HG03064 (cell line): ENCODE measurements at regions not wholly inside any gene's neighbourhood (a gene's known extent, or its start where the extent isn't known, plus 50 kb on each side); places are given as distances from the start of the nearest gene placed in this dataset.
"Not testable (repeated sequence)": the region's sequence is repeated elsewhere in the genome, so short reads cannot be mapped to it uniquely, and the experiment has no call there.

Experiments
- ATAC-seq: cut with Tn5 transposase; IDR thresholded peaks from one replicate; pipeline ENCODE4 v1.9.1; 2021; ENCODE audit warnings: low read depth; ENCODE audit not compliant: unreplicated experiment

- no peak for ATAC-seq
These were observed 662.5 kb upstream of the GBE1 start for GRCh38 chr3:82424031-82424339.

GRCh38 chr3:82423268-82424030, 662.0 kb upstream of the GBE1 start:
- ATAC-seq: no peak

GRCh38 chr3:82416830-82417229, 655.4 kb upstream of the GBE1 start:
- ATAC-seq: no peak

GRCh38 chr3:82416349-82416748, 654.9 kb upstream of the GBE1 start:
- no peak for ATAC-seq

GRCh38 chr3:82413171-82413570, 651.7 kb upstream of the GBE1 start:
- no peak for ATAC-seq

- no peak for ATAC-seq
These were observed 648.9 kb upstream of the GBE1 start for GRCh38 chr3:82410366-82410765.

- no peak for ATAC-seq
These were observed 648.4 kb upstream of the GBE1 start for GRCh38 chr3:82409842-82410241.

GRCh38 chr3:82392203-82392775, 630.8 kb upstream of the GBE1 start:
- ATAC-seq: no peak

GRCh38 chr3:82390868-82391267, 629.4 kb upstream of the GBE1 start:
- ATAC-seq: no peak

DNA sequence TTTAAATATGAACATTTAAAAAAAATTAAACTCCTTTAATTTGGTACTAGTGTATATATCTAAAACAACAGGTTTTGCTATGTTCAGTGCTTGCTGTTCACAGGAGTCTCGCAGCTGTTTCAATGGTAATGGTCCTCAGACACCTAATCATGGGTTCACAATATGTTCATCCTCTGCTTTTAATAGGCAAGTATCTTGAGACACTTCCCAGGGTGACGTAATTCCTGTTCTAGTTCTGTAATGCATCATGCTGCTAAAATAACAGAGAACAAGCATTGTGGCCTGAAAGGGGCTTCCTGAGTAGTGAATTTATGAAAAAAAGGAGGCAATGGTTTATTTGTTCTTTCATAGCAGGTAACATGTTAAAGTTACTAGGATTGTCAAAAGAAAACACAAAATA, 625.2 kb upstream of the GBE1 start:
- ATAC-seq: no peak

- ATAC-seq: no peak
These were observed 622.7 kb upstream of the GBE1 start for GRCh38 chr3:82384181-82384580.

DNA sequence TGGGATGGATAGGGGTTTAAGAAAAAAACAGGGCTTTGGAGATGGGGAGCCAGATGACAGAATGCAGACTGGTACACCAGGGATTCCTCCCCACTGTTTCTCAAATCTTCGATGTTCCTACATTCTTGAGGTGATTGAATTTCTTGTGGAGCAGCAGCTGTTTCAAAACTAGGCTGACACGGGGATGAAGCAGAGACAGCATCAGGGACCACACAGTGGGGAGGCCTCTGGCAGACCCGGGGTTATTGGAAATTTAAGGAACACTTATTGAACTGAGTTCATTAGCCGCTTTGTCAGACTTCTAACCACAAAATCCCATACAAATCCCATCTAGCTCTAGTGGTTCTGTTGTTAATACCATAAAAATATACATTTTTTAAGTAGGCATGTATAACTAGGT, 621.4 kb upstream of the GBE1 start:
- no peak for ATAC-seq

GRCh38 chr3:82378392-82378791, 616.9 kb upstream of the GBE1 start:
- ATAC-seq: no peak

DNA sequence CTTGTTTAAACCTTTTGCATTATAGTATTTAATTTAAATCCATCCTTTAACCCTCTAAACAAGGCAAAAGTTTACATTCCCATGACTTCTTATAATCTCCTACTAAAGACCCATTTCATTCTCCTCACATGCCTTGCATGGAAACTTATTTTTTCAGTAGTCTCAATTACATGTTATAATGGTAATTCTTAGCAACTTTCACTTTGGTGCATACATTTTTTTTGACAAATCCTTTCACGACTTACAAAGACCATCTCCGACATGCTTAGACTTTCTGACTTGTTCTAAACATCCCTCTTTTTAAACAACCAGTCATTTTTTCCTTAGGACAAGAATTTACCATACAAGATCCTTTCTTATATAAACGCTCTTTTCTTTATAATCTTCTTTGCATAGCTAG, 615.4 kb upstream of the GBE1 start:
- ATAC-seq: no peak

DNA sequence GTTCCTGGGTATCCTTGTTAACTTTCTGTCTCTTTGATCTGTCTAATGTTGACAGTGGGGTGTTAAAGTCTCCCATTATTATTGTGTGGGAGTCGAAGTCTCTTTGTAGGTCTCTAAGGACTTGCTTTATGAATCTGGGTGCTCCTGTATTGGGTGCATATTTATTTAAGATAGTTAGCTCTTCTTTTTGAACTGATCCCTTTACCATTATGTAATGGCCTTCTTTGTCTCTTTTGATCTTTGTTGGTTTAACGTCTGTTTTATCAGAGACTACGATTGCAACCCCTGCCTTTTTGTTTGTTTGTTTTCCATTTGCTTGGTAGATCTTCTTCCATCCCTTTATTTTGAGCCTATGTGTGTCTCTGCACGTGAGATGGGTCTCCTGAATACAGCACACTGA, 612.4 kb upstream of the GBE1 start:
- not testable (repeated sequence) for ATAC-seq

- ATAC-seq: no peak
These were observed 603.4 kb upstream of the GBE1 start for GRCh38 chr3:82364827-82365226.

DNA sequence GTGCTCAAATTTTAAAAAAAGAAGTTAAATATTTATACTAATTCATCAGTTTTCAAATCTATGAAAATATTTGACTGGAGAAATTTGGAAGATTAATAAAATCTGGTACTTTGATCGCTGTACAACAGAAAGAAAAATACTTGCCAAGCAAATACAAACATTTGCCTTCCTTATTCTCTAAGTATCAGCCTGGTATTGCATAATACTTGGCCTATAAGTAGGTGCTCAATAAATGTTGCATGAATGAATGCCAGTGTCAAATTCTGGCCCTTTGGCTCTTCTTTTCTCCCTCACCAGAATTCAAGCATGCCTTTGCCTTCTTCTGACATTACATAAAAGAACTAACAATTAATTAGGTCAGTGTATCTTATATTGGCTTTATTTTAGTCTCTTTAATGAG, 601.7 kb upstream of the GBE1 start:
- no peak for ATAC-seq

DNA sequence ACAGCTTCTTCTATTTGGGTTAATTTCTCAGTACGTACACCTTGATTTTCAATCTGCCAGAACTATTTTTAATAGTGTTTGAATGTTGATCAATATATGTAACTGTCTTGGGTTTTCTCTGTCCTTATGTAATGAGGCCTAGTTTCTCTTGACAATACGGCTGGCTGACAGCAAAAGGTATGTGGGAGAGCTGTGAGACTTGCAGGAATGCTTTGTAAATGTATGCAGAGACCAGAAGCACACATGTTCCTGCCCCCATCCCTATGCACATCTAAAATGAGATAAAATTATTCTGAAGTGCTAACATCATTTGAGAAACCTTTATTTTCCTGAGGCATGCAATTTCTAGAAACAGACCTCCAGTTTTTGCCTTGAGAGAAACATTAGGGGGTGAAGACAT, 593.8 kb upstream of the GBE1 start:
- ATAC-seq: no peak

GRCh38 chr3:82354228-82354627, 592.8 kb upstream of the GBE1 start:
- ATAC-seq: no peak

- no peak for ATAC-seq
These were observed 592.1 kb upstream of the GBE1 start for GRCh38 chr3:82353306-82354171.

- ATAC-seq: no peak
These were observed 586.1 kb upstream of the GBE1 start for GRCh38 chr3:82347585-82347984.

GRCh38 chr3:82342521-82342920, 581.1 kb upstream of the GBE1 start:
- no peak for ATAC-seq
